Vagina (tissue), 2 donors: ENCODE measurements at regions not wholly inside any gene's neighbourhood (a gene's known extent, or its start where the extent isn't known, plus 50 kb on each side); places are given as distances from the start of the nearest gene placed in this dataset.

Source experiments
- DNase-seq, 2 donors: peaks; one replicate each; pipeline ENCODE4 v3.0.0-alpha.2; 2017; ENCODE audit errors: extremely low spot score in 2 of 2
- H3K27ac ChIP-seq: fragments of 200-600 bp; sonication (generic); one replicate; pipeline ENCODE4 v1.5.1; 2019
- H3K27me3 ChIP-seq: fragments of 200-600 bp; sonication (generic); one replicate; pipeline ENCODE4 v1.5.1; 2019
- H3K36me3 ChIP-seq, 2 donors: fragments of 200-600 bp; sonication (generic); one replicate each; pipeline ENCODE4 v1.5.1; 2017 to 2019
- H3K4me1 ChIP-seq: fragments of 200-600 bp; sonication (generic); one replicate; pipeline ENCODE4 v1.5.1; 2019
- H3K4me3 ChIP-seq, 2 donors: fragments of 200-600 bp; sonication (generic); 1 replicate in 1 of 2; 2 replicates in 1 of 2; pipeline ENCODE4 v1.5.1; 2016 to 2019
- H3K9me3 ChIP-seq: fragments of 200-600 bp; sonication (generic); one replicate; pipeline ENCODE4 v1.5.1; 2019
- POLR2A ChIP-seq, 2 donors: fragments of 450-650 bp; IDR thresholded peaks; one replicate each; pipeline ENCODE4 v1.6.1; 2017; ENCODE audit warnings: antibody characterized with exemption in 2 of 2, mild to moderate bottlenecking in 2 of 2, moderate library complexity in 2 of 2
- POLR2AphosphoS5 ChIP-seq, 2 donors: sonication (generic); formaldehyde crosslinking; IDR thresholded peaks; one replicate each; pipeline ENCODE4 v1.9.0; 2017; ENCODE audit warnings: antibody characterized with exemption in 2 of 2, mild to moderate bottlenecking in 2 of 2, low read depth in 1 of 2; ENCODE audit not compliant: insufficient read depth in 1 of 2
- intact Hi-C: fragments of 100-400 bp; cut with DNase I; formaldehyde crosslinking; loops from one replicate; pipeline ENCODE4 v1.15.1; 2023
- TF ChIP-seq, protein P1 (sequence below), 3 experiments: fragments of 450-650 bp in 2 of 3; fragments of 200-600 bp in 1 of 3; sonication (generic) in 1 of 3; IDR thresholded peaks; one replicate each; pipeline ENCODE4 v1.5.1; 2017 to 2019; ENCODE audit warnings: antibody characterized with exemption in 3 of 3, mild to moderate bottlenecking in 2 of 3, moderate library complexity in 2 of 3

- H3K4me3 ChIP-seq, result no peak overlapping the region
- H3K9me3 ChIP-seq, result no peaks in the 10 kb centered on the region
- intact Hi-C loops, result no loop called here
- TF ChIP-seq POLR2AphosphoS5 (IDR thresholded peaks at IDR 0.05; ENCODE audit: insufficient read depth in 1 of 2, low read depth in 1 of 2) (no peak), POLR2A (IDR thresholded peaks at IDR 0.05) (no peak)
- TF ChIP-seq, protein P1, sequence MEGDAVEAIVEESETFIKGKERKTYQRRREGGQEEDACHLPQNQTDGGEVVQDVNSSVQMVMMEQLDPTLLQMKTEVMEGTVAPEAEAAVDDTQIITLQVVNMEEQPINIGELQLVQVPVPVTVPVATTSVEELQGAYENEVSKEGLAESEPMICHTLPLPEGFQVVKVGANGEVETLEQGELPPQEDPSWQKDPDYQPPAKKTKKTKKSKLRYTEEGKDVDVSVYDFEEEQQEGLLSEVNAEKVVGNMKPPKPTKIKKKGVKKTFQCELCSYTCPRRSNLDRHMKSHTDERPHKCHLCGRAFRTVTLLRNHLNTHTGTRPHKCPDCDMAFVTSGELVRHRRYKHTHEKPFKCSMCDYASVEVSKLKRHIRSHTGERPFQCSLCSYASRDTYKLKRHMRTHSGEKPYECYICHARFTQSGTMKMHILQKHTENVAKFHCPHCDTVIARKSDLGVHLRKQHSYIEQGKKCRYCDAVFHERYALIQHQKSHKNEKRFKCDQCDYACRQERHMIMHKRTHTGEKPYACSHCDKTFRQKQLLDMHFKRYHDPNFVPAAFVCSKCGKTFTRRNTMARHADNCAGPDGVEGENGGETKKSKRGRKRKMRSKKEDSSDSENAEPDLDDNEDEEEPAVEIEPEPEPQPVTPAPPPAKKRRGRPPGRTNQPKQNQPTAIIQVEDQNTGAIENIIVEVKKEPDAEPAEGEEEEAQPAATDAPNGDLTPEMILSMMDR (IDR thresholded peaks at IDR 0.05), result no peak
- no peaks in the 10 kb centered on the region for H3K36me3 ChIP-seq
- no peaks in the 10 kb centered on the region for H3K27me3 ChIP-seq
- no peaks in the 10 kb centered on the region for H3K4me1 ChIP-seq
- DNase-seq, result no peak
- H3K27ac ChIP-seq, result no peak overlapping the region
Observed at GRCh38 chr12:58277231-58277630, 335.9 kb downstream of the ATP23 start.

GRCh38 chr12:58283553-58283952 lies 342.2 kb downstream of the ATP23 start:
- Histone ChIP-seq H3K9me3 (no peaks in the 10 kb centered on the region), H3K27ac (no peak overlapping the region), H3K27me3 (no peaks in the 10 kb centered on the region), H3K4me3 (no peak overlapping the region), H3K36me3 (no peaks in the 10 kb centered on the region), H3K4me1 (no peaks in the 10 kb centered on the region)
- intact Hi-C loops, result no loop called here
- TF ChIP-seq POLR2AphosphoS5 (IDR thresholded peaks at IDR 0.05; ENCODE audit: insufficient read depth in 1 of 2, low read depth in 1 of 2), result no peak
- TF ChIP-seq, protein P1 (IDR thresholded peaks at IDR 0.05), result no peak
- TF ChIP-seq POLR2A (IDR thresholded peaks at IDR 0.05), result no peak
- DNase-seq, result no peak

GRCh38 chr12:58285551-58285950 lies 344.2 kb downstream of the ATP23 start:
- Histone ChIP-seq H3K27ac (no peak overlapping the region), H3K27me3 (no peaks in the 10 kb centered on the region), H3K4me3 (no peak overlapping the region), H3K4me1 (no peaks in the 10 kb centered on the region), H3K36me3 (no peaks in the 10 kb centered on the region), H3K9me3 (no peaks in the 10 kb centered on the region)
- DNase-seq, result no peak
- intact Hi-C loops, result no loop called here
- TF ChIP-seq, protein P1 (IDR thresholded peaks at IDR 0.05), result no peak
- no peak for TF ChIP-seq POLR2A (IDR thresholded peaks at IDR 0.05)
- TF ChIP-seq POLR2AphosphoS5 (IDR thresholded peaks at IDR 0.05; ENCODE audit: insufficient read depth in 1 of 2, low read depth in 1 of 2), result no peak

DNA sequence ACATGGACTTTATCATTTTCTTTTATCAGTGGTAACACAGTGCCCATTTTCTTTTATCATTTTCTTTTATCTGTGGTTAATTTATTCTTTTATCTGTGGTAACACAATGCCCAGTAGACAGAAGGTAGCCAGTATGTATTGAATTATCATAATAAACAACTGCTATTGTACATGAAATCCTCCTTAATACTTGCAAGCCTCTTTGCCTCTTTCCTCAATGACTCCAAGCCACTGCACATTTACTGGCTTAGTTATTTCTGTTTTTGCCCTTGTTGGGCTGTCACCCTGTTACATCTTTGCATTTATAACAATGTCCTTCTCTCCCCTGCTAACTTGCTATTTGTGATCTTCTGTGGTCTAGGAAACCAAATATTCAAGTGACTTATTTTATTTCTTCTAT lies 345.0 kb downstream of the ATP23 start:
- Histone ChIP-seq H3K4me1 (no peaks in the 10 kb centered on the region), H3K9me3 (no peaks in the 10 kb centered on the region), H3K36me3 (no peaks in the 10 kb centered on the region), H3K27ac (no peak overlapping the region), H3K4me3 (no peak overlapping the region), H3K27me3 (no peaks in the 10 kb centered on the region)
- TF ChIP-seq POLR2AphosphoS5 (IDR thresholded peaks at IDR 0.05; ENCODE audit: insufficient read depth in 1 of 2, low read depth in 1 of 2) (no peak), POLR2A (IDR thresholded peaks at IDR 0.05) (no peak)
- TF ChIP-seq, protein P1 (IDR thresholded peaks at IDR 0.05), result no peak
- intact Hi-C loops, result no loop called here
- no peak for DNase-seq

- DNase-seq, result no peak
- Histone ChIP-seq H3K27me3 (no peaks in the 10 kb centered on the region), H3K4me3 (no peak overlapping the region), H3K4me1 (no peaks in the 10 kb centered on the region), H3K27ac (no peak overlapping the region), H3K36me3 (no peaks in the 10 kb centered on the region), H3K9me3 (no peaks in the 10 kb centered on the region)
- intact Hi-C loops, result no loop called here
- TF ChIP-seq POLR2AphosphoS5 (IDR thresholded peaks at IDR 0.05; ENCODE audit: insufficient read depth in 1 of 2, low read depth in 1 of 2) (no peak), POLR2A (IDR thresholded peaks at IDR 0.05) (no peak)
- TF ChIP-seq, protein P1 (IDR thresholded peaks at IDR 0.05), result no peak
Observed at GRCh38 chr12:58288190-58288589, 346.8 kb downstream of the ATP23 start.
